IMR-90 (cell line): ENCODE measurements at regions not wholly inside any gene's neighbourhood (a gene's known extent, or its start where the extent isn't known, plus 50 kb on each side); places are given as distances from the start of the nearest gene placed in this dataset.

Source experiments
- ATAC-seq: fragments of 200-7000 bp; cut with Tn5 transposase; 2 replicates; pipeline ENCODE4 v1.9.1; 2020; ENCODE audit warnings: low read depth, mild to moderate bottlenecking, moderate library complexity
- BruUV-seq: library from RNA; stranded (reverse); fragments of 400-500 nt; replicated peaks from 2 replicates; lab custom pipeline; 2021; lab: Mats Ljungman, UMichigan
- CTCF ChIA-PET: fragments of 300-600 bp; formaldehyde crosslinking; extraction: SDS; loops from one replicate; lab custom pipeline; 2021; ENCODE audit warnings: antibody characterized with exemption; lab: Yijun Ruan, JAX
- POLR2A ChIA-PET: fragments of 300-600 bp; sonication (Branson Sonifier 250); formaldehyde crosslinking; loops from one replicate; lab custom pipeline; 2022; ENCODE audit warnings: antibody characterized with exemption; ENCODE audit not compliant: unreplicated experiment; lab: Charles Lee
- DNase-seq: peaks from one replicate; pipeline ENCODE4 v3.0.0; 2013
- H2AFZ ChIP-seq: replicated peaks from 2 replicates; pipeline ENCODE3; 2013; ENCODE audit warnings: low read length, mild to moderate bottlenecking; ENCODE audit not compliant: poor library complexity
- H2AK5ac ChIP-seq: 2 replicates; pipeline ENCODE4 v1.6.1; 2013; ENCODE audit warnings: low read depth, low read length, inconsistent platforms
- H2AK9ac ChIP-seq: replicated peaks from 2 replicates; pipeline ENCODE3; 2013; ENCODE audit warnings: mild to moderate bottlenecking, low read depth, low read length, moderate library complexity; ENCODE audit not compliant: poor library complexity
- H2BK120ac ChIP-seq: 2 replicates; pipeline ENCODE4 v1.6.1; 2013; ENCODE audit warnings: low read depth, low read length, inconsistent platforms
- H2BK15ac ChIP-seq: 3 replicates; pipeline ENCODE4 v1.6.1; 2013; ENCODE audit warnings: low read depth, low read length, inconsistent platforms
- H2BK20ac ChIP-seq: 2 replicates; pipeline ENCODE4 v1.6.1; 2013; ENCODE audit warnings: low read depth, mild to moderate bottlenecking, inconsistent platforms, low read length, moderate library complexity
- H2BK5ac ChIP-seq: 2 replicates; pipeline ENCODE4 v1.6.1; 2013; ENCODE audit warnings: mild to moderate bottlenecking, low read depth, low read length, inconsistent platforms; ENCODE audit not compliant: poor library complexity, severe bottlenecking
- H3K14ac ChIP-seq: replicated peaks from 2 replicates; pipeline ENCODE4 v1.6.1; 2013; ENCODE audit warnings: low read depth, low read length, inconsistent platforms
- H3K18ac ChIP-seq: 2 replicates; pipeline ENCODE4 v1.6.1; 2013; ENCODE audit warnings: low read depth, low read length, control low read depth
- H3K23ac ChIP-seq: 2 replicates; pipeline ENCODE4 v1.6.1; 2013; ENCODE audit warnings: low read depth, low read length, inconsistent platforms
- H3K27ac ChIP-seq: 2 replicates; pipeline ENCODE4 v1.5.1; 2013; ENCODE audit warnings: mild to moderate bottlenecking, control low read depth, low read length; ENCODE audit not compliant: insufficient read depth
- H3K27me3 ChIP-seq: 2 replicates; pipeline ENCODE4 v1.6.1; 2013; ENCODE audit warnings: low read length; ENCODE audit not compliant: control insufficient read depth, insufficient read depth
- H3K36me3 ChIP-seq: 2 replicates; pipeline ENCODE4 v1.6.1; 2013; ENCODE audit warnings: low read length, mixed read lengths; ENCODE audit not compliant: control insufficient read depth, insufficient read depth
- H3K4ac ChIP-seq: 2 replicates; pipeline ENCODE4 v1.6.1; 2013; ENCODE audit warnings: low read depth, low read length, inconsistent platforms
- H3K4me1 ChIP-seq: 2 replicates; pipeline ENCODE4 v1.6.1; 2013; ENCODE audit warnings: low read length, mixed read lengths; ENCODE audit not compliant: control insufficient read depth, insufficient read depth
- H3K4me2 ChIP-seq: 2 replicates; pipeline ENCODE4 v1.6.1; 2013; ENCODE audit warnings: low read depth, mild to moderate bottlenecking, control low read depth, low read length, moderate library complexity
- H3K4me3 ChIP-seq: 2 replicates; pipeline ENCODE4 v1.5.1; 2013; ENCODE audit warnings: low read depth, mild to moderate bottlenecking, control low read depth, low read length, moderate library complexity; ENCODE audit not compliant: insufficient read depth
- H3K56ac ChIP-seq: 2 replicates; pipeline ENCODE4 v1.6.1; 2013; ENCODE audit warnings: low read length, inconsistent platforms; ENCODE audit not compliant: insufficient read depth; ENCODE audit errors: extremely low read depth
- H3K79me1 ChIP-seq, 2 experiments: 2 replicates each; pipeline ENCODE4 v1.6.1; 2013; ENCODE audit warnings: low read length in 2 of 2, inconsistent platforms in 1 of 2, low read depth in 1 of 2
- H3K9ac ChIP-seq: 2 replicates; pipeline ENCODE4 v1.6.1; 2013; ENCODE audit warnings: low read depth, low read length, control low read depth
- H3K9me1 ChIP-seq: 2 replicates; pipeline ENCODE4 v1.6.1; 2013; ENCODE audit warnings: low read length, inconsistent platforms; ENCODE audit not compliant: insufficient read depth
- H3K9me3 ChIP-seq: 2 replicates; pipeline ENCODE4 v1.6.1; 2013; ENCODE audit warnings: low read length; ENCODE audit not compliant: control insufficient read depth, insufficient read depth
- H4K20me1 ChIP-seq: 2 replicates; pipeline ENCODE4 v1.6.1; 2013; ENCODE audit warnings: low read length, inconsistent platforms; ENCODE audit not compliant: insufficient read depth
- H4K5ac ChIP-seq: 2 replicates; pipeline ENCODE4 v1.6.1; 2013; ENCODE audit warnings: mild to moderate bottlenecking, low read depth, low read length, control low read depth
- H4K8ac ChIP-seq, 2 experiments: 2 replicates each; pipeline ENCODE4 v1.6.1; 2013; ENCODE audit warnings: low read depth in 2 of 2, low read length in 2 of 2, control low read depth in 1 of 2, inconsistent platforms in 1 of 2
- H4K91ac ChIP-seq: 2 replicates; pipeline ENCODE4 v1.6.1; 2013; ENCODE audit warnings: low read depth, low read length, inconsistent platforms; ENCODE audit not compliant: insufficient read depth
- MAZ ChIP-seq: IDR thresholded peaks from 2 replicates; pipeline ENCODE4 v1.6.1; 2012; ENCODE audit warnings: low read depth, mild to moderate bottlenecking, low read length, improper control_type of control experiment, moderate library complexity, borderline replicate concordance
- POLR2A ChIP-seq: IDR thresholded peaks from 2 replicates; pipeline ENCODE4 v1.6.1; 2012; ENCODE audit warnings: mild to moderate bottlenecking, low read depth, low read length
- RAD21 ChIP-seq: IDR thresholded peaks from 2 replicates; pipeline ENCODE4 v1.6.1; 2012; ENCODE audit warnings: low read length, improper control_type of control experiment
- USF2 ChIP-seq: fragments of 150-350 bp; IDR thresholded peaks from 2 replicates; pipeline ENCODE4 v1.6.1; 2017; ENCODE audit warnings: mild to moderate bottlenecking, antibody characterized with exemption, low read length, low read depth
- WGBS, 2 experiments: methylation state at CpG; one replicate each; pipeline versions ENCODE4 v1.1.5 to v1.1.7; 2013; ENCODE audit warnings: missing lambda C conversion rate in 2 of 2; ENCODE audit not compliant: insufficient read length in 1 of 2; ENCODE audit errors: extremely low coverage in 2 of 2; 5-methylcytosine and 5-hydroxymethylcytosine counted together
- dilution Hi-C: fragments of 300-500 bp; cut with HindIII; formaldehyde crosslinking; loops from one replicate; pipeline ENCODE4 v1.14.3; 2018; ENCODE audit warnings: low sequenced_read_pairs; ENCODE audit not compliant: unreplicated experiment
- in situ Hi-C: fragments of 300-500 bp; cut with MboI; formaldehyde crosslinking; loops from 3 replicates; pipeline ENCODE4 v1.14.3; 2019; ENCODE audit warnings: low sequenced_read_pairs, inconsistent platforms, mixed read lengths
- intact Hi-C: fragments of 100-400 bp; cut with micrococcal nuclease; formaldehyde crosslinking; loops from 2 replicates; pipeline ENCODE4 v1.10.0; 2022
- TF ChIP-seq, protein P1 (sequence below): fragments of 150-350 bp; IDR thresholded peaks from 2 replicates; pipeline ENCODE4 v1.6.1; 2016; ENCODE audit warnings: low read depth, mild to moderate bottlenecking, low read length, moderate library complexity, borderline replicate concordance

DNA sequence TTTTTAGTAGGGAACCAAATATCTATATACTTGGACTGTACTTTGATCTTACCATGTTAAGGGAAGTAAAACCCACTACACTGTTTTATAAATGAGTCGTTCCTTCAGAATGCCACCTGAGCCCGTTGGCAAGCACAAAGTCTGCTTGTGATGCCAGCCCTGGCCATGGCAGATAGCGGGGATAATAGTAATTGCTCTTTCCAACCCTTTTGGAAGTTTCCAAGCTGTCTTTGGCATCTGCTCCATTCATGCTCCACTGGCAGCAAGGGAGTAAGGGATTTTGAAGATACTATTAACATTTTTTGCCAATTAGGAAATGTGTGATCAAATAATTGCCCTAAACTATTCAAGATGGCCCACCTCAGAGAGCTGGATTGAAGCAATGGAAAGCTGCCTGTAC, 689.2 kb upstream of the SLIT2 start:
- Histone ChIP-seq H4K20me1 (no peaks in the 10 kb centered on the region), H3K36me3 (no peaks in the 10 kb centered on the region), H3K9me1 (no peaks in the 10 kb centered on the region), H3K56ac (no peak overlapping the region), H2AK5ac (no peak overlapping the region), H3K18ac (no peak overlapping the region), H3K4me2 (no peak overlapping the region), H3K4ac (no peak overlapping the region), H3K9me3 (no peaks in the 10 kb centered on the region), H4K5ac (no peak overlapping the region), H3K27me3 (no peaks in the 10 kb centered on the region), H4K8ac (no peak overlapping the region), H2BK15ac (no peak overlapping the region), H3K9ac (no peak overlapping the region), H3K27ac (no peak overlapping the region), H3K79me1 (no peaks in the 10 kb centered on the region), H4K91ac (no peak overlapping the region), H2AK9ac (no peak overlapping the region), H3K4me1 (no peaks in the 10 kb centered on the region), H2BK120ac (no peak overlapping the region), H3K4me3 (no peak overlapping the region), H2BK5ac (no peak overlapping the region), H2BK20ac (no peak overlapping the region), H2AFZ (no peak overlapping the region), H3K23ac (no peak overlapping the region), H3K14ac (no peak overlapping the region)
- no CpG with 5 or more reads among the region's 3 CpGs for WGBS, 2 experiments
- ChIA-PET POLR2A (no interaction called here), CTCF (no interaction called here)
- dilution Hi-C loops (no loop called here), in situ Hi-C loops (no loop called here), intact Hi-C loops (no loop called here)
- BruUV-seq: no TSS peak
- no peak for ATAC-seq
- TF ChIP-seq USF2: no peak
- TF ChIP-seq MAZ: no peak
- no peak for TF ChIP-seq RAD21
- no peak for TF ChIP-seq POLR2A
- TF ChIP-seq, protein P1, sequence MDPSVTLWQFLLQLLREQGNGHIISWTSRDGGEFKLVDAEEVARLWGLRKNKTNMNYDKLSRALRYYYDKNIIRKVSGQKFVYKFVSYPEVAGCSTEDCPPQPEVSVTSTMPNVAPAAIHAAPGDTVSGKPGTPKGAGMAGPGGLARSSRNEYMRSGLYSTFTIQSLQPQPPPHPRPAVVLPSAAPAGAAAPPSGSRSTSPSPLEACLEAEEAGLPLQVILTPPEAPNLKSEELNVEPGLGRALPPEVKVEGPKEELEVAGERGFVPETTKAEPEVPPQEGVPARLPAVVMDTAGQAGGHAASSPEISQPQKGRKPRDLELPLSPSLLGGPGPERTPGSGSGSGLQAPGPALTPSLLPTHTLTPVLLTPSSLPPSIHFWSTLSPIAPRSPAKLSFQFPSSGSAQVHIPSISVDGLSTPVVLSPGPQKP: no peak
- no peak for DNase-seq
